IPS-20b (cell line): ENCODE measurements at regions not wholly inside any gene's neighbourhood (a gene's known extent, or its start where the extent isn't known, plus 50 kb on each side); places are given as distances from the start of the nearest gene placed in this dataset.
"Not testable (repeated sequence)": the region's sequence is repeated elsewhere in the genome, so short reads cannot be mapped to it uniquely, and the experiment has no call there.

Experiments
- H3K27ac ChIP-seq: one replicate; pipeline ENCODE4 v1.5.1; 2013; ENCODE audit warnings: low read length
- H3K27me3 ChIP-seq: 2 replicates; pipeline ENCODE4 v1.6.1; 2013; ENCODE audit warnings: mild to moderate bottlenecking, low read length, inconsistent platforms; ENCODE audit not compliant: insufficient read depth
- H3K36me3 ChIP-seq: 2 replicates; pipeline ENCODE4 v1.6.1; 2013; ENCODE audit warnings: low read depth, mild to moderate bottlenecking, inconsistent platforms, low read length, moderate library complexity; ENCODE audit not compliant: insufficient read depth
- H3K4me1 ChIP-seq: 2 replicates; pipeline ENCODE4 v1.6.1; 2013; ENCODE audit warnings: mild to moderate bottlenecking, control low read depth, inconsistent platforms, low read length, moderate library complexity; ENCODE audit not compliant: insufficient read depth
- H3K4me3 ChIP-seq: 2 replicates; pipeline ENCODE4 v1.5.1; 2013; ENCODE audit warnings: mild to moderate bottlenecking, low read length, inconsistent platforms
- H3K9ac ChIP-seq: 2 replicates; pipeline ENCODE4 v1.6.1; 2013; ENCODE audit warnings: low read depth, mild to moderate bottlenecking, inconsistent platforms, low read length, moderate library complexity
- H3K9me3 ChIP-seq: 2 replicates; pipeline ENCODE4 v1.6.1; 2013; ENCODE audit warnings: mild to moderate bottlenecking, low read depth, low read length, inconsistent platforms; ENCODE audit not compliant: insufficient read depth

GRCh38 chr2:16348821-16349515 is 316.7 kb downstream of the CYRIA start:
- Histone ChIP-seq H3K9me3 (peaks cover 20% of the 10 kb centered on the region), H3K4me3 (no peak overlapping the region), H3K4me1 (no peaks in the 10 kb centered on the region), H3K27me3 (no peaks in the 10 kb centered on the region), H3K36me3 (no peaks in the 10 kb centered on the region), H3K9ac (no peak overlapping the region), H3K27ac (no peak overlapping the region)

GRCh38 chr2:16346671-16347070 is 319.0 kb downstream of the CYRIA start:
- Histone ChIP-seq H3K9me3 (peaks cover 15% of the 10 kb centered on the region), H3K36me3 (no peaks in the 10 kb centered on the region), H3K27ac (no peak overlapping the region), H3K27me3 (no peaks in the 10 kb centered on the region), H3K9ac (no peak overlapping the region), H3K4me3 (no peak overlapping the region), H3K4me1 (no peaks in the 10 kb centered on the region)

- not testable (repeated sequence) for H3K4me3 ChIP-seq, H3K4me1 ChIP-seq, H3K9ac ChIP-seq, H3K9me3 ChIP-seq, H3K27me3 ChIP-seq, H3K36me3 ChIP-seq, H3K27ac ChIP-seq
Measured at GRCh38 chr2:16345231-16345630, 320.4 kb downstream of the CYRIA start.

- Histone ChIP-seq H3K27me3 (no peaks in the 10 kb centered on the region), H3K27ac (no peak overlapping the region), H3K9ac (no peak overlapping the region), H3K9me3 (0 out of 2 replicates have a peak, but pooled peaks cover 2% of the 10 kb centered on the region), H3K4me3 (no peak overlapping the region), H3K4me1 (no peaks in the 10 kb centered on the region), H3K36me3 (no peaks in the 10 kb centered on the region)
Measured at GRCh38 chr2:16339206-16339605, 326.4 kb downstream of the CYRIA start.

- no peak overlapping the region for H3K4me3 ChIP-seq
Measured at GRCh38 chr2:16338026-16338425, 327.6 kb downstream of the CYRIA start.

GRCh38 chr2:16336916-16337315 is 328.7 kb downstream of the CYRIA start:
- Histone ChIP-seq H3K4me3 (no peak overlapping the region), H3K4me1 (peaks cover under 1% of the 10 kb centered on the region; the same call in 1 of the 2 replicates), H3K27ac (no peak overlapping the region), H3K36me3 (no peaks in the 10 kb centered on the region), H3K9me3 (0 out of 2 replicates have a peak, but pooled peaks cover 2% of the 10 kb centered on the region), H3K27me3 (no peaks in the 10 kb centered on the region), H3K9ac (no peak overlapping the region)

More at GRCh38 chr2:16338026-16338425, 327.6 kb downstream of the CYRIA start:
- H3K36me3 ChIP-seq = no peaks in the 10 kb centered on the region
- H3K9me3 ChIP-seq = 0 out of 2 replicates have a peak, but pooled peaks cover 2% of the 10 kb centered on the region
- no peaks in the 10 kb centered on the region for H3K27me3 ChIP-seq
- no peak overlapping the region for H3K9ac ChIP-seq
- no peak overlapping the region for H3K27ac ChIP-seq
- H3K4me1 ChIP-seq = no peaks in the 10 kb centered on the region

- Histone ChIP-seq H3K27ac (no peak overlapping the region), H3K9ac (no peak overlapping the region), H3K9me3 (0 out of 2 replicates have a peak, but pooled peaks cover 2% of the 10 kb centered on the region), H3K36me3 (no peaks in the 10 kb centered on the region), H3K4me3 (no peak overlapping the region), H3K4me1 (peaks cover 4% of the 10 kb centered on the region), H3K27me3 (no peaks in the 10 kb centered on the region)
Measured at GRCh38 chr2:16336491-16336890, 329.1 kb downstream of the CYRIA start.

- Histone ChIP-seq H3K9me3 (0 out of 2 replicates have a peak, but pooled peaks cover 2% of the 10 kb centered on the region), H3K9ac (no peak overlapping the region), H3K36me3 (no peaks in the 10 kb centered on the region), H3K4me1 (peaks cover 10% of the 10 kb centered on the region), H3K27ac (no peak overlapping the region), H3K4me3 (no peak overlapping the region), H3K27me3 (no peaks in the 10 kb centered on the region)
Measured at GRCh38 chr2:16335947-16336346, 329.7 kb downstream of the CYRIA start.

GRCh38 chr2:16335604-16335930 is 330.1 kb downstream of the CYRIA start:
- no peaks in the 10 kb centered on the region for H3K27me3 ChIP-seq
- H3K4me3 ChIP-seq = no peak overlapping the region
- H3K9me3 ChIP-seq = 0 out of 2 replicates have a peak, but pooled peaks cover 2% of the 10 kb centered on the region
- peaks cover 14% of the 10 kb centered on the region for H3K4me1 ChIP-seq
- H3K9ac ChIP-seq = no peak overlapping the region
- H3K36me3 ChIP-seq = no peaks in the 10 kb centered on the region
- no peak overlapping the region for H3K27ac ChIP-seq

GRCh38 chr2:16334886-16335603 is 330.6 kb downstream of the CYRIA start:
- Histone ChIP-seq H3K27me3 (no peaks in the 10 kb centered on the region), H3K4me3 (no peak overlapping the region)

GRCh38 chr2:16334366-16334765 is 331.3 kb downstream of the CYRIA start:
- H3K9me3 ChIP-seq = 0 out of 2 replicates have a peak, but pooled peaks cover 2% of the 10 kb centered on the region
- no peaks in the 10 kb centered on the region for H3K36me3 ChIP-seq
- H3K4me1 ChIP-seq = peaks cover 19% of the 10 kb centered on the region
- H3K9ac ChIP-seq = no peak overlapping the region
- no peaks in the 10 kb centered on the region; the same call in 1 of the 2 replicates for H3K27me3 ChIP-seq
- H3K27ac ChIP-seq = no peak overlapping the region
- no peak overlapping the region for H3K4me3 ChIP-seq

More at GRCh38 chr2:16334886-16335603, 330.6 kb downstream of the CYRIA start:
- Histone ChIP-seq H3K9me3 (0 out of 2 replicates have a peak, but pooled peaks cover 2% of the 10 kb centered on the region), H3K27ac (no peak overlapping the region), H3K4me1 (peaks cover 15% of the 10 kb centered on the region), H3K36me3 (no peaks in the 10 kb centered on the region), H3K9ac (no peak overlapping the region)

- Histone ChIP-seq H3K27ac (no peak overlapping the region), H3K36me3 (no peaks in the 10 kb centered on the region), H3K4me1 (peaks cover 19% of the 10 kb centered on the region), H3K9me3 (no peaks in the 10 kb centered on the region), H3K4me3 (no peak overlapping the region), H3K9ac (no peak overlapping the region), H3K27me3 (peaks cover 3% of the 10 kb centered on the region; the same call in 1 of the 2 replicates)
Measured at GRCh38 chr2:16333681-16334080, 332.0 kb downstream of the CYRIA start.
